ENCODE measurements at regions not wholly inside any gene's neighbourhood (a gene's known extent, or its start where the extent isn't known, plus 50 kb on each side); places are given as distances from the start of the nearest gene placed in this dataset.

GRCh38 chr6:117206522-117206921, 58.8 kb upstream of the VGLL2 start:
- CTCF ChIA-PET, result no interaction called here
- POLR2A ChIA-PET, result no interaction called here
- Histone ChIP-seq H3K27me3 (ENCODE audit: control insufficient read depth in 2 of 2, insufficient read depth in 2 of 2, low read length in 2 of 2) (no peaks in the 10 kb centered on the region), H3K9me3 (ENCODE audit: control insufficient read depth in 2 of 3, low read length in 3 of 3) (no peaks in the 10 kb centered on the region), H3K4me3 (ENCODE audit: low read length) (no peak overlapping the region), H3K4me1 (ENCODE audit: control insufficient read depth in 2 of 2, insufficient read depth in 2 of 2, low read length in 2 of 2) (no peaks in the 10 kb centered on the region), H3K27ac (ENCODE audit: low read depth, low read length) (no peak overlapping the region), H3K36me3 (ENCODE audit: control insufficient read depth in 2 of 3, insufficient read depth in 3 of 3, low read length in 3 of 3) (no peaks in the 10 kb centered on the region)
- no peak for DNase-seq
- Mint-ChIP-seq H3K36me3 (no peaks in the 10 kb centered on the region), H3K27me3 (peaks cover 0 to 4% (median 0%) of the 10 kb centered on the region in 5 donors), H3K27ac (no peak overlapping the region), H3K4me1 (no peaks in the 10 kb centered on the region), H3K9me3 (peaks cover 0 to 7% (median 0%) of the 10 kb centered on the region in 11 donors), H3K4me3 (no peak overlapping the region)
- ATAC-seq, result no peak
- intact Hi-C loops (cut with micrococcal nuclease), result no loop called here

GRCh38 chr6:117206944-117207687, 58.2 kb upstream of the VGLL2 start:
- Histone ChIP-seq H3K36me3 (ENCODE audit: control insufficient read depth in 2 of 3, insufficient read depth in 3 of 3, low read length in 3 of 3) (no peaks in the 10 kb centered on the region), H3K27me3 (ENCODE audit: control insufficient read depth in 2 of 2, insufficient read depth in 2 of 2, low read length in 2 of 2) (no peaks in the 10 kb centered on the region), H3K4me1 (ENCODE audit: control insufficient read depth in 2 of 2, insufficient read depth in 2 of 2, low read length in 2 of 2) (no peaks in the 10 kb centered on the region), H3K9me3 (ENCODE audit: control insufficient read depth in 2 of 3, low read length in 3 of 3) (no peaks in the 10 kb centered on the region), H3K27ac (ENCODE audit: low read depth, low read length) (no peak overlapping the region), H3K4me3 (ENCODE audit: low read length) (no peak overlapping the region)
- DNase-seq (no peak), ATAC-seq (no peak)
- H3K36me3 Mint-ChIP-seq, result no peaks in the 10 kb centered on the region
- no peaks in the 10 kb centered on the region for H3K4me1 Mint-ChIP-seq
- peaks cover 0 to 4% (median 0%) of the 10 kb centered on the region in 5 donors for H3K27me3 Mint-ChIP-seq
- no peak overlapping the region for H3K4me3 Mint-ChIP-seq
- ChIA-PET POLR2A (no interaction called here), CTCF (no interaction called here)
- H3K9me3 Mint-ChIP-seq, result peaks cover 0 to 7% (median 0%) of the 10 kb centered on the region in 11 donors
- no peak overlapping the region for H3K27ac Mint-ChIP-seq
- intact Hi-C loops (cut with micrococcal nuclease), result no loop called here

GRCh38 chr6:117210279-117210678, 55.1 kb upstream of the VGLL2 start:
- Mint-ChIP-seq H3K27ac (no peak overlapping the region), H3K9me3 (peaks cover 0 to 14% (median 0%) of the 10 kb centered on the region in 11 donors), H3K27me3 (peaks cover 0 to 9% (median 4%) of the 10 kb centered on the region in 5 donors), H3K36me3 (no peaks in the 10 kb centered on the region), H3K4me1 (no peaks in the 10 kb centered on the region), H3K4me3 (no peak overlapping the region)
- POLR2A ChIA-PET, result interaction anchor here (0.6 kb wide), 1 partner anchor 15 kb away, joined by 4 read pairs; no protein-coding TSS in a partner anchor
- no peaks in the 10 kb centered on the region for H3K27me3 ChIP-seq (ENCODE audit: control insufficient read depth in 2 of 2, insufficient read depth in 2 of 2, low read length in 2 of 2)
- intact Hi-C loops (cut with micrococcal nuclease), result no loop called here
- H3K9me3 ChIP-seq (ENCODE audit: control insufficient read depth in 2 of 3, low read length in 3 of 3), result no peaks in the 10 kb centered on the region
- no peaks in the 10 kb centered on the region for H3K36me3 ChIP-seq (ENCODE audit: control insufficient read depth in 2 of 3, insufficient read depth in 3 of 3, low read length in 3 of 3)
- no peaks in the 10 kb centered on the region for H3K4me1 ChIP-seq (ENCODE audit: control insufficient read depth in 2 of 2, insufficient read depth in 2 of 2, low read length in 2 of 2)
- DNase-seq, result no peak
- H3K27ac ChIP-seq (ENCODE audit: low read depth, low read length), result no peak overlapping the region
- no peak overlapping the region for H3K4me3 ChIP-seq (ENCODE audit: low read length)
- ATAC-seq, result no peak
- CTCF ChIA-PET, result no interaction called here

- Mint-ChIP-seq H3K9me3 (peaks cover 0 to 14% (median 0%) of the 10 kb centered on the region in 11 donors), H3K4me3 (no peak overlapping the region), H3K36me3 (no peaks in the 10 kb centered on the region), H3K27ac (no peak overlapping the region), H3K27me3 (peaks cover 0 to 11% (median 9%) of the 10 kb centered on the region in 5 donors), H3K4me1 (no peaks in the 10 kb centered on the region)
- intact Hi-C loops (cut with micrococcal nuclease), result no loop called here
- no peaks in the 10 kb centered on the region for H3K9me3 ChIP-seq (ENCODE audit: control insufficient read depth in 2 of 3, low read length in 3 of 3)
- no peak overlapping the region for H3K27ac ChIP-seq (ENCODE audit: low read depth, low read length)
- ATAC-seq (no peak), DNase-seq (no peak)
- no peak overlapping the region for H3K4me3 ChIP-seq (ENCODE audit: low read length)
- no peaks in the 10 kb centered on the region for H3K27me3 ChIP-seq (ENCODE audit: control insufficient read depth in 2 of 2, insufficient read depth in 2 of 2, low read length in 2 of 2)
- CTCF ChIA-PET, result no interaction called here
- POLR2A ChIA-PET, result no interaction called here
- H3K36me3 ChIP-seq (ENCODE audit: control insufficient read depth in 2 of 3, insufficient read depth in 3 of 3, low read length in 3 of 3), result no peaks in the 10 kb centered on the region
- H3K4me1 ChIP-seq (ENCODE audit: control insufficient read depth in 2 of 2, insufficient read depth in 2 of 2, low read length in 2 of 2), result no peaks in the 10 kb centered on the region
These were observed 49.8 kb upstream of the VGLL2 start for GRCh38 chr6:117215353-117216090.
